Mammary epithelial cell (primary cell): ENCODE measurements at regions not wholly inside any gene's neighbourhood (a gene's known extent, or its start where the extent isn't known, plus 50 kb on each side); places are given as distances from the start of the nearest gene placed in this dataset.

Experiments
- EZH2 ChIP-seq: IDR thresholded peaks from 2 replicates; pipeline ENCODE4 v1.6.1; 2012; ENCODE audit warnings: low read length, inconsistent platforms, borderline replicate concordance
- TF ChIP-seq, protein P1 (sequence below), 2 donors: IDR thresholded peaks in 1 of 2; conservative IDR thresholded peaks in 1 of 2; 2 replicates each; pipeline ENCODE4 v1.5.1; 2011 to 2012; ENCODE audit warnings: inconsistent platforms in 2 of 2, low read length in 2 of 2, mild to moderate bottlenecking in 2 of 2, control low read depth in 1 of 2, low read depth in 1 of 2; ENCODE audit not compliant: insufficient read depth in 1 of 2; ENCODE audit errors: extremely low read depth in 1 of 2

- TF ChIP-seq, protein P1, sequence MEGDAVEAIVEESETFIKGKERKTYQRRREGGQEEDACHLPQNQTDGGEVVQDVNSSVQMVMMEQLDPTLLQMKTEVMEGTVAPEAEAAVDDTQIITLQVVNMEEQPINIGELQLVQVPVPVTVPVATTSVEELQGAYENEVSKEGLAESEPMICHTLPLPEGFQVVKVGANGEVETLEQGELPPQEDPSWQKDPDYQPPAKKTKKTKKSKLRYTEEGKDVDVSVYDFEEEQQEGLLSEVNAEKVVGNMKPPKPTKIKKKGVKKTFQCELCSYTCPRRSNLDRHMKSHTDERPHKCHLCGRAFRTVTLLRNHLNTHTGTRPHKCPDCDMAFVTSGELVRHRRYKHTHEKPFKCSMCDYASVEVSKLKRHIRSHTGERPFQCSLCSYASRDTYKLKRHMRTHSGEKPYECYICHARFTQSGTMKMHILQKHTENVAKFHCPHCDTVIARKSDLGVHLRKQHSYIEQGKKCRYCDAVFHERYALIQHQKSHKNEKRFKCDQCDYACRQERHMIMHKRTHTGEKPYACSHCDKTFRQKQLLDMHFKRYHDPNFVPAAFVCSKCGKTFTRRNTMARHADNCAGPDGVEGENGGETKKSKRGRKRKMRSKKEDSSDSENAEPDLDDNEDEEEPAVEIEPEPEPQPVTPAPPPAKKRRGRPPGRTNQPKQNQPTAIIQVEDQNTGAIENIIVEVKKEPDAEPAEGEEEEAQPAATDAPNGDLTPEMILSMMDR (conservative IDR thresholded peaks at IDR 0.05 in 1 of 2, IDR thresholded peaks at IDR 0.05 in 1 of 2; ENCODE audit: extremely low read depth in 1 of 2, insufficient read depth in 1 of 2, low read depth in 1 of 2, low read length in 2 of 2) = no peak
- no peak for TF ChIP-seq EZH2
Measured at GRCh38 chr11:106473089-106473722, 395.7 kb downstream of the AASDHPPT start.
